ENCODE measurements at regions not wholly inside any gene's neighbourhood (a gene's known extent, or its start where the extent isn't known, plus 50 kb on each side); places are given as distances from the start of the nearest gene placed in this dataset.

DNA sequence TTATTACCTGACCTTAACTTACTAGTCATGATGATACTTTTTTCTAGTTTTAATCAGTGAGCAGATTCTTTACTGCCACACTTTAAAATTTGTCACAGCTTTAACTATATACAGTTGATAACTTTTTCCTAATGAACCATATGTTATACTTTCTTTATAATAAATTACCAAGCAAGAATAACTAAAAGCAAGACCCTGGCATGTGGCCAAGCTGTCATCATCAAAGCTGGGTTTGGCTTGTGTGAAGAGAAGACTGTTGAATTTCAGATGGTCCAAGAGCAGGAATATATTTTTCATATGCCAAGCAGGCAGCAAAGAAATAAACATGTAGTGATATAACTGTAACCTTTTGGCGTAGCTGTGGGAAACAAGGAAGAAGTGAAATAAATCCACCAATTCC is 93.5 kb downstream of the PUS7L start:
- DNase-seq, result no peak

DNA sequence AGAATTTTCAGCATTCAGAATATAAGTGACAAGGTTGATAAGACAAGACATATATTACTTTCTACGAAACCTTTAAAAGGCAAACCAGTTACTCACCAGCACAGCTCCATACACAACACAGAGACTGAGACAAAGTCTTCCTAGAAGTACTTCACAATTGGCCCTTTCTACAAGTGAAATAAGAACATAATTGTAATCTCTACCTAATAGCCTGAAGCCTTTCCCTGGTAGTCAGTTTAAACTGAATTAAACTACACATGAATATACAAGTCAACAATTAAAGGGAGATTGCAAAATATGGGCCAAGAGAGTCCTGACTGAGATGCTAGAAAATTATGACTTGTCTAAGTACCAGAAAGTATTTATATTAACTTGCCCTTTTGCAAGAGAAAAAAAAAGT is 95.9 kb downstream of the PUS7L start:
- no peak for DNase-seq

GRCh38 chr12:43655586-43655985 is 103.0 kb downstream of the PUS7L start:
- DNase-seq, result peak; percentile 4

DNA sequence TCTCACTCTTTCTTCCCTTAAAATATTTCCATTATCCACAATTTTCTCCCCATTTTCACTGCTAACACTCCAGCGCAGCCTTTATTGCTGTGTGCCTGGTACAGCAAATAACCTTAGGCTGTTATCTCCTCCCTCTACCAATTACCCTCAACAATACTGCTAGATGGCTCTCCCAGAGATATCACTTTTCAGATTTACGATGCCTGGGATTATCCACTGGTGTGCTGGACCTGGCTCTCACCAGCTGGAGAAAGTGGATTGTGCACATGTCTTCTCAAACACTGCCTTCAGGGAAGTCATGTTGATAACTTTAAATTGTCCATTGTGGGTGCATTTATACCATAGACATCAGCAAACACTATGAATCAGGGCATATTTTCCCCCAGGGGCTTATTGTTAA is 101.9 kb upstream of the ADAMTS20 start:
- DNase-seq, result no peak

GRCh38 chr12:43653289-43653915 is 101.4 kb upstream of the ADAMTS20 start:
- no peak for DNase-seq

DNA sequence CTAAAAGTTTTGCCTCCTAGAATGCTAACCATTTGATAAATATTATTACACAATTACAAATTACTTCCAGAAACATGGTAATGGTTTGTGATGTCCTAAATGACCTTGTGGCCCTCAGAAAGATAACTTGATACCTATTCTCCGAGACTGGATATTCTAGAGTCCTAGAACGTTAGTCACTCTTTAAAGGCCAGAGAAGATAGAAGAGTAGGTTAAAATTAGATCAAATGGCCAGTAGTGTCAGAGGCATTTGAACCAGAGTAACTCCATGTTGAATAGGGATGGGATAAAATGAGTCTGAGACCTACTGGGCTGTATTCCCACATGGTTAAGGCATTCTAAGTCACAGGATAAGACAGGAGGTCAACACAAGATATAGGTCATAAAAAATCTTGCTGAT is 96.6 kb upstream of the ADAMTS20 start:
- DNase-seq, result no peak

DNA sequence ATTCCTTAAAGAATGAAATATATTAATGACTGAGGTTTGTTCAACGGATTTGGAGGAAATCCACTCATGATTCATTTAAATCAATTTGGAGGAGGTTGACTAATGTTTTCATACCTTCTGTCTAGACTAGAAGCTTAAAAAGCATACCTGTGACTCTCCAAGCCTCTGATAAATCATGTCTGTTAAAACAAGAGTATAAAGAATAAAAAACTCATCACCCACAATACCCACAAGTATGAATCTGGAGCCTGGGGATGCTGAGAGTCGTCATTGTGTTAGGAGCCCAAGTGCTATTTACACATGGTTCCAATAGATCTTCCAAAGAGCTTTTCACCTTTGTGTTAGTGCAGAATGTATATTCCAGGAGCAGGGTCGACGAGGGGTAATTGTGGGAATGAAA is 86.8 kb upstream of the ADAMTS20 start:
- DNase-seq, result no peak

DNA sequence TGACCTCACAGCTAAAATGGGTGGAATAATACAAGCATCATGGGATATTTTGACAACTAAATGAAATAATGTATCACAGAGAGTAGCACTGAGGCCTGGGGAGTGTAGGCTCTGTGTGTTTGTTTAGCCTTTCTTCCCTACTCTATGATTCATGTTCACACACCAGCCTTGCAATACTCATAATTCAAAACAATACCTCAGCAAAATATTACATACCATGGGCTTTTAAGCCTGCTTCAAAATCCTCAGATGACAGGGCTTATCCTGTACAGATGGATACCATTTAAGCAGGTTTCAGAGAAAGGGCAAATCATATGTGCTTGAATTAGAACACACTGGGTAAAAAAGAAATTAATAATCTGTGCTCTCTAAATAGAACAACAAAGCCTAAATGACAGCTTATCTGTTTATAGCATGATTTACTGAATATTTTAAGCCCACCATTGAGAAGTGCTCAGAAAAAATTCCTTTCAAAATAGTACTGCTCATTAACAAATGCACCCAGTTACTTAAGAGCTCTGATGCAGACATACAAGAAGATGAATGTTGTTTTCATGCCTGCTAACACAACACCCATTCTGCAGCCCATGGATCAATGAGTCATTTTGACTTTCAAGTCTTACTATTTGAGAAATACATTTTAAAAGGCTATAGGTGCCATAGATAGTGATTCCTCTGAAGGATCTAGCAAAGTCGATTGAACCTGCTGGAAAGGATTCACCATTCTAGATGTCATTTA is 84.9 kb upstream of the ADAMTS20 start:
- no peak for DNase-seq

DNA sequence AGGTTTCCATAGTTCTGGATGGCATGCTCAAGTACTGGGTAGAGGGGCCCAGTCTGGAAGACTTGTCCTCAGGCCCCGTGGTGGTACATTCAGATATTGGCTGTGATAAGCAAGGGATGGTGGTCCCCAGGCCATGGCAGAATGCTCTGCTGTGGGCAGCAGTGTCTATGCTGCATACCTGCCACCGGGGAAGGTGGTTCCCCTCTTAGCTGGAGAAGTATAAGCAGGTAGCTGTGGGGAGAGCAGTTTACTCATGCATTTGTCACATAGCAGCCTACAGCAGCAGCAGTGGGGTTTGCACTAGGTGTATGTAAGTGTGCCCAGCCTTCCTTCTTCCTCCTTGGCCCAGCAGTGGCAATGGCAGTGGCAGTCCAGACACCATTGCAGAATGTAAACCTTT is 69.3 kb upstream of the ADAMTS20 start:
- DNase-seq, result no peak

GRCh38 chr12:43602738-43603137 is 50.7 kb upstream of the ADAMTS20 start:
- DNase-seq, result no peak

All from fibroblast of skin of scalp (primary cell).